H7 (cell line): ENCODE measurements at regions not wholly inside any gene's neighbourhood (a gene's known extent, or its start where the extent isn't known, plus 50 kb on each side); places are given as distances from the start of the nearest gene placed in this dataset.

Experiments used
- DNase-seq: peaks from one replicate; pipeline ENCODE4 v3.0.0; 2012
- H3K27me3 ChIP-seq: 2 replicates; pipeline ENCODE4 v1.6.0; 2011; ENCODE audit warnings: mild to moderate bottlenecking, low read length; ENCODE audit not compliant: control insufficient read depth, insufficient read depth
- H3K36me3 ChIP-seq: replicated peaks from 2 replicates; pipeline ENCODE4 v1.5.1; 2011; ENCODE audit warnings: low read length; ENCODE audit not compliant: control insufficient read depth, insufficient read depth
- H3K4me3 ChIP-seq: 2 replicates; pipeline ENCODE4 v1.5.1; 2011; ENCODE audit warnings: low read depth, mild to moderate bottlenecking, control low read depth, low read length, moderate library complexity; ENCODE audit not compliant: insufficient read depth

DNA sequence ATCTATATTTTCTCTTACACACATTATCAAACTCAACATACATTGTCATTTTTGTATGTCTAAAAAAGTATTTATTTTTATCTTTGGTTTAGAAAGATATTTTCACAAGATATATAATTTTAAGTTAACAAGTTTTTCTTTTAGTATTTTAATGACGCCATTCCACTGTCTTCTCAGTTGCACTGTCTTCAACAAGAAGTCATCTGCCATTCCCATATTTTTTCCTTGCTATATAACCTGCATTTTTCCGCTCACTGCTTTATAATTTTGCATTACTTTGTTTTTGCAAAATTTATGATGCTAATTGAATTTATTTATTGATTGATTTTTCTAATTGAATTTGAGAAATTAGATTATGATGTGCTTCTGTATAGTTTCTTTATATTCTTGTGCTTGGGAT, 357.8 kb upstream of the RNF32 start:
- no peak for DNase-seq
- H3K36me3 ChIP-seq = no peaks in the 10 kb centered on the region
- H3K4me3 ChIP-seq = no peak overlapping the region
- H3K27me3 ChIP-seq = no peaks in the 10 kb centered on the region

DNA sequence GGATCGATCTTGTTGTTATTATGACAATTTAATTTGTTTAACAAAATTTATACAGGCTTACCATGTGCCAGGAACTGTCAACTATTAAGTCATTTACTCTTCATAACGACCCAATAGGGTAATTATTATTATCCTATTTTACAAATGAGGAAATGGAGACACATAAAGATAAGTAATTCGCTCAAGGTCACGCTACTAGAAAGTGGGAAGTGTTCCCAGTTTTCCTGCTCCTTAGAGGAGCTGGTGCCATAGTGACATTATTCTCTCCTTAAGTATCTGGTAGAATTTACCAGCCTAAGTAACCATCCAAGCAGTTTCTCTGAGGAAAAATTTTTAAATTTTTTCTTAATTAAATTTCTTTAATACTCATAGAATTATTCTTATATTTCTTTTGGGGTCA, 360.9 kb upstream of the RNF32 start:
- H3K27me3 ChIP-seq = no peaks in the 10 kb centered on the region
- H3K4me3 ChIP-seq = no peak overlapping the region
- no peaks in the 10 kb centered on the region for H3K36me3 ChIP-seq
- no peak for DNase-seq

DNA sequence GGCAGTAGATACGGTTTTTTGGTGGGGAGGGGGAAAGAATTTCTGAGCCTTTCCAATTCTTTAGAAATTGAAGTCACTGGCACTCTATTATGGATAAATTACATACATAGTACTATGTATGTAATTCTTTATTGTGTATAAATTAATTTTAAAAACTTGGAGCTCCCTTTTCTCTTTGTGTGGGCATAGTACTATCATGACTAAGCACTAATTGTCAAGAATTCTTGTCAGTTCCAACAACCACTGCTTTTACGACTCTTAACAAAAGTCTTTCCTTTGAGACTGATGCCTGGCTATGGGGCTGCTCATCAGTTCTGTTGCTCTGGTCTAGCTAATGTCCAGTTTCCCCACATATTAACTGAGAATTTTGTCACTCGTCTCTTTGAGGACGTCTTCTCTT, 365.3 kb upstream of the RNF32 start:
- H3K27me3 ChIP-seq = no peaks in the 10 kb centered on the region
- DNase-seq = no peak
- H3K4me3 ChIP-seq = no peak overlapping the region
- no peaks in the 10 kb centered on the region for H3K36me3 ChIP-seq

DNA sequence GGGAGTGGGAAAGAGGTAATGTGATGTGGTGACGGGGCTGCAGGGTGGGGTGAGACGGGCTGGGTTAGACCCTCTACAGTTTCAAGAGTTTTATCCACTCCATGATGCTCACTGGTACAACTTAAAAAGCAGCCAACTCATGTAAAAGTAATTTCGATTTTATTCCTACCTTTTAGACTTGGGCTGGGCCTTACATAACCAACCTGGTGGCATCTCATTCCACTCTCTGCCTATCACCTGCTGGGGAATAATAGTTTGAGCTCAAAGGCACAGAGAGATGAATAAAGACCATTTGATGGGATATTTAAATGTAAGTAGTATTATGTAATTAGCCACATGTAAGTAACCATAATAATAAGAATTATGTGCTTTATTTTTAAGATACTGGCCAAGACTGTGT, 366.0 kb upstream of the RNF32 start:
- Histone ChIP-seq H3K4me3 (no peak overlapping the region), H3K27me3 (no peaks in the 10 kb centered on the region), H3K36me3 (no peaks in the 10 kb centered on the region)
- no peak for DNase-seq

DNA sequence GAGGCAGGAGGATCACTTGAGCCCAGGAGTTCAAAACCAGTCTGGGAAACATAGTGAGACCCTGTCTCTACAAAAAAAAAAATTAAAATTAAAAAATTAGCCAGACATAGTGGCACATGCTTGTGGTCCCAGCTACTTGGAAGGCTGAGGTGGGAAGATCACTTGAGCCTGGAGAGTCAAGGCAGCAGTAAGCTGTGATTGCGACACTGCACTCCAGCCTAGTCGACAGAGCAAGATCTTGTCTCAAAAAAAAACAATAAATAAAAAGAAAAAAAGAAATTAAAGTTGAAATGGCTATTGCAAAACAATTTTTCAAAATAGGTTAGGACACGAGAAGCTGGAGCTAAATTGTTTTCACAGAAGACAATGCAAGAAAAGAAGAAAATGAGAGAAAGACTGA, 379.0 kb upstream of the RNF32 start:
- H3K27me3 ChIP-seq = no peaks in the 10 kb centered on the region
- DNase-seq = no peak
- H3K4me3 ChIP-seq = no peak overlapping the region
- no peaks in the 10 kb centered on the region for H3K36me3 ChIP-seq

DNA sequence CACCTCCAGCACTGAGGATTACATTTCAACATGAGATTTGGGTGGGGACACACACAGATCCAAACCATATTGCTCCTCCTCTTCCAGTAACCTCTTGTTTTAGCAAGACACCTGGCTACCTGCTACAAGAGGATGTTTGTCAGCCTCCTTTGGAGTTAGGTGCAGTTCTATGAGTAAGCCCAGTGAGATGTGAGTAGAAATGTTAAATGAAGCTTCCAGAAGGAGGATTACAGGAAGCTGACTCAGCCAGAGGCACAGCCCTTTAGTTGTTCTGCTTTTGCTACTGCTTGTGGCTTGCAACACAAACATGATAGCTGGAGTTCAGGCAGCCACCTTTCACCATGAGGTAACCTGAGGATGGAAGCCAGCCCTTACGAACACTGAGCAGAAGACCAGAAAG, 382.7 kb upstream of the RNF32 start:
- Histone ChIP-seq H3K27me3 (no peaks in the 10 kb centered on the region), H3K36me3 (no peaks in the 10 kb centered on the region), H3K4me3 (no peak overlapping the region)
- DNase-seq = no peak

DNA sequence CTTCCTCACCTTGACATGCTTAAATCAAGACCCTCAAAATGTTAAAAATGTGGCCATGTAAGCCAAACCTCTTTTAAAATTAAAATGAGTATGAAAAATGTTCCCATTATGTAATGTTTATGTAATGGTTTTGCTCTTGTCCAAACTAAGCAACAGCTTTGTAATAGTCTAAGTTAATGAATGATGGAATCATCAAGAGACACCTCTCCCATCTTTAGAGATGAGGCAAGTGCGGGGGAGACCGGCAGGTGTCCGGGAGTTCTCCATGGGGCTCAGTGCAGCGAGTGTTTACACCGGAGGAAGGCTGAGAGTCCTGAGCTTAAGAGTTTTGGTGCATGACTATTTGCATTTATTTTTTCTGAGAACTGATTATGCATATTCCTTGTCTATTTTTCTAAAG, 384.9 kb upstream of the RNF32 start:
- no peaks in the 10 kb centered on the region for H3K36me3 ChIP-seq
- DNase-seq = no peak
- H3K27me3 ChIP-seq = no peaks in the 10 kb centered on the region
- no peak overlapping the region for H3K4me3 ChIP-seq

DNA sequence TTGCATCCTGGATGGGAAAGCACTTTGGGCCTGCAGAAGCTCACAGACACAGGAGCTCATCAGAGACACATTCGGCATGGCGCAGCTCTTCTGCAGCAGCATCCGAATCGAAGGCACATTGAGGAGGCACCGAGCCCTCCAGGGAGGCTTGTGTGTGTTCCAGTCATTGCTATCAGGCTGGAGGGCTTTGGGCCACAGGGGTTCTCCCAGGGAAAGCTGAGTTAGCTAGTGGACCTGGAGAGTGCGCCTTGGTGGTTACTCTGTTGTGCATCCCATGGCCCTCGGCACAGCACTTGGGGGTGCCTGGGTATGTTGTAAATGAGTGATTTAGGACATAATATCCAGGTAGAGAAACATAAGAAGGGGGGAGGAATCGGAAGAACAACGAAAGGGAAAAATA, 388.7 kb upstream of the RNF32 start:
- no peak for DNase-seq
- Histone ChIP-seq H3K4me3 (no peak overlapping the region), H3K36me3 (no peaks in the 10 kb centered on the region), H3K27me3 (no peaks in the 10 kb centered on the region)

DNA sequence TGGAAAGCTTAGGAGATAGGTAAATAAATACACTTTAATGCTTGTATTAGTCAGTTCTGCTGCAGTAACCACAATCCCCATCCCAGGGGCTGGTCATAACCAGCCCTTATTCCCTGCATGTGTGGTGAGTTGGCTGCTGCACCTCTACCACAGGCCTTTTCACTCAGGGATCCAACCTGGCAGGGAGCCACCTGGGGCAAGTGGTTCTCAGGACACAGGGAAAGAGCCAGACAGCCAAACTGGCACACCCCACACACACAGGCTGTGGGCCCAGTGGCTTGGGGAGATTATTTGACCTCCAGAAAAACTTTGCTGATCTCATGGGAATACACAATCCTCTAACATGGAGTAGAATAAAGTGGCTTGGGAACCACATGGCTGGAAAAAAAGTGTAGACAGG, 400.0 kb upstream of the RNF32 start:
- no peak for DNase-seq
- Histone ChIP-seq H3K4me3 (no peak overlapping the region), H3K27me3 (no peaks in the 10 kb centered on the region), H3K36me3 (no peaks in the 10 kb centered on the region)

DNA sequence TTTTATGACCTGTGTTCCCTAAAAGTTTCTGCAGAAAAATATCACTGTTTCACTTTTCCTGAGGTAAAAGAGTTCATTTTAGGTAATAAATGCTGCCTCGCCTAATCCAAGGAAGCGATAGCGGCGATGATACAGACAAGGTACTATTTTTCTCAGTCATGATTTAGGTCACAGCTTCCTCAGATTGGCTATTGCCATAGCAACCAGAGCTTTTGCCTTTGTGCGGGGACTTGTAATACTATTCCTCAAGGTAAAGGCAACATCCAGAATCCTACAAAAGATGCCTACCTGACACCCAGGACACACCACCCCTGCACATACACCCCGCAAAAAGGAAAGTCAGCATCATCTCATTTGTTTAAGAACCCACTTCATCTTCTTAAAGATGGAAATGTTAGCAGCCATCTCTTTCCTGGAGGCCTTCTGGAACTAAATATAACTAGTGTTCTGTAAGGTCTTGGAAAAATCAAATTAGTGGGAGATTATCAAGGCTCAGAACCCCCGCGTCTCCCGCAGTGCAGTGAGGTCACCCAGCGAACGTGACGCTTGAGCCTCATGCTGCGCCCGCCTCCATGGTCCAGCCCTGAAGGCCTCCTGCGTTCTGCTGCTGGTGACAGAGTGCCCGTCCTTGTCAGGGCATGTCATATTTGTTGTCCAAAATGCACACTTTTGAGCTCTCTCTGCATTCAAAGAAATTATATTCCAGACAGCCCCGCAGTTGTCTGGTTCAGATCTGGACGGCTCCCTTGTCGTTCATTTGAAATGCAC, 402.0 kb upstream of the RNF32 start:
- Histone ChIP-seq H3K27me3 (no peaks in the 10 kb centered on the region), H3K4me3 (no peak overlapping the region), H3K36me3 (no peaks in the 10 kb centered on the region)
- DNase-seq = no peak

DNA sequence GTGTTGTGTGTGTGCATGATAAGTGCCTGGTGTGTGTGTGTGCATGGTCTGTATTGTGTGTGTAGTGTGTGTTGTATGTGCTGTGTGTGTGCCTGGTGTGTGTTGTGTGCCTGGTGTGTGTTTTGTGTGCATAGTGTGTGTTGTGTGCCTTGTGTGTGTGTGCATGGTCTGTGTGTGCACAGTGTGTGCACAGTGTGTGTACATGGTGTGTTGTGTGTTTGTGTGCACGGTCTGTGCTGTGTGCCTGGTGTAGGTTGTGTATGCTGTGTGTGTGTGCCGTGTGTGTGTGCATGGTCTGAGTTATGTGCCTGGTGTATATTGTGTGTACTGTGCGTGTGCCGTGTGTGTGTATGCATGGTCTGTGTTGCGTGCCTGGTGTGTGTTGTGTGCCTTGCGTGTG, 403.0 kb upstream of the RNF32 start:
- H3K4me3 ChIP-seq = no peak overlapping the region
- H3K36me3 ChIP-seq = no peaks in the 10 kb centered on the region
- H3K27me3 ChIP-seq = no peaks in the 10 kb centered on the region
- no peak for DNase-seq

DNA sequence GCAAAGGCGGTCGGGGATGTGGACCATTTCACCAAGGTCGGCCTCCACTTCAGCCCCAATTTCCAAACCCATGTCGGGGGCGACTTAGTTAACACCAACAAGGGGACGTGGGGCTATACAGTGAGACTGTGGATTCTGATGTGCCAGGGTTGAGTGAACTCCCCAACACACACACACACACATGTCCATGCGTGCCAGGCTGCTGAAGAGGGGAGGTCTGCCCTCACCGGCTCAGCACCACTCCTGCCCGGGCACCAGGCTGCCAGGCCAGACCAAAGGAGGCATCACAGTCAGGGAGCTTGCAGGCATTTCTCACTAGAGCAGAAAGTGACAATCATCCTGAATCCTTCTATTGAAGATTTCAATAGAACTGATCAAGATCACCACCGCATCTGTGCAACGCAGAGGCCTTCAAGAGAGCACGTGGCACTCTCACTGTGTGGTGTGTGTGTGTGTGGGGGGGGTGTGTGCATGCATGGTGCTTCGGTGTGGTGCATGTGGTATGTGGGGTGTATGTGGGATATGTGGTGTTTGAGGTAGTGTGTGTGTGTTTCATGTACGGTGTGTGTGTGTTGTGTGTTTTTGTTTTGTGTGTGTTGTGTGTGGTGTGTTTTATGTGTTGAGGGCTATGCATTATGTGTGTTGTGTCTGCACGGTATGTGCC, 403.5 kb upstream of the RNF32 start:
- DNase-seq = no peak
- no peak overlapping the region for H3K4me3 ChIP-seq
- no peaks in the 10 kb centered on the region for H3K36me3 ChIP-seq
- H3K27me3 ChIP-seq = no peaks in the 10 kb centered on the region

DNA sequence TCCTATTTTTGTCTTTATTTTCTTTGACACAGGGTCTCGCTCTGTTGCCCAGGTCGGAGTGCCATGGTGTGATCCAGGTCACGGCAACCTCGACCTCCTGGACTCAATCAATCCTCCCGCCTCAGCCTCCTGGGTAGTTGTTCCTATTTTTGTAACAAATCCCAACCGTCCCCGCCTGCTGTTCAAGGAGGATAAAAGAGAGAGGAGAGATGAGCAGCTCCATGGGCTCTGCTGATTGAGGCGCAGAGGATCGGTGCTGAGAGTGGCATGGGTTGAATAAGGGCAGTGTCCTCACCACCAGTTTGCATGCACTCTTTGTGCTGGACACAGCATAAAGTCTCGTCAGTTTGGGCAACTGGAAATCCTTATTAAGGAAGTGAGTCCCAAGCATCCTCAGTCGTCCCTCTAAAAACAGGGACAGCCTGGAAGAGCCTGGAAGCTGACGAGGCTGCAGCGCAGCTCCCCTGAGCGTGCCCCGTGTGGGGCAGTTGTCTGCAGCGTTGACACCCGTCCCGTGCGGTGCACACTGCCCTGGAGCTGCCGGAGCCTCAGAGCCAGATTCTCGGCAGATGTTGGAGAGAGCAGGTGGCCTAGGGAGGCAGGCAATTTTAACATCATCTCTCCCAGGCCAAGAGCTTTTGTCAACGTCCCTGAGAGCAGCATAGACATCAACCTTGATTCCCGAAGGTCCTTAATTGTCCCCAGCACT, 404.2 kb upstream of the RNF32 start:
- DNase-seq = no peak
- Histone ChIP-seq H3K27me3 (no peaks in the 10 kb centered on the region), H3K36me3 (no peaks in the 10 kb centered on the region), H3K4me3 (no peak overlapping the region)

DNA sequence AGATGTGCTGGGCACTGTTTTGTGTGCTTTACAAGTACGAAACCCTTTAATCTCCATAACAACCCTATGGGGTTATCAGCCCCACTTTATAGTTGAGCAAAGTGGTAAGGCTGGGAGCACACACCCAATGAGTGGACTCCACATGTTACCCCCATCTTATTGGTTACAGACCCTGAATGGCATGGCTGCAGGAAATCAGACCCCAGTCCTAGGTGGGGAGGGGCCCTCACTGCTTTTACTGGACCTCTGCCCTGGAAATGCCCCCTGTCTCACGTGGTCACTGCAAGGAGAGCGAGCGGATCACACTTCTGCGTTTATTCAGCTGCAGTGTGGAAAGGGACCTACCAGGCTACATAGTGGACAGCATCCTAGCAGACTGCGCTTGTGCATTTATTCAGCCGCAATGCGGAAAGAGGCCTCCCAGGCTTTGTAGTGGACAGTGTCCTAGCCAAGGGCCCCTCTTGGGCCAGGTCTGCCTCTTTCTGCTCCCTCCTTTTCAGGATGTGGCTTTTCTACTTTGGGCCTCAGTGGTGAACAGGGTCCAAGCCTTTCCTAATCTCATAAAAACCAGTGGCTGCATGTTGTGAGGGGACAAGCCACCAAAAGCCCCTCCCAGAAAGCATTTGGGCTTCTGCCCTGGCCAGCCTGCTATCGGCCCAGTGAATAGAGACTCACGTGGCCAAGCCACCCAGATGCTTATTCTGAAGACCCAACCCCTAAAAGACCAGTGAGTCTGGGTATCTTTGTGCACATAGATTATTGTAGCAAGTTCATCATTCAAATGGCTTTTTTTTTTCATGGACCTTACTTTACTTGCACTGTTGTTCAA, 405.7 kb upstream of the RNF32 start:
- no peak for DNase-seq
- H3K36me3 ChIP-seq = no peaks in the 10 kb centered on the region
- no peak overlapping the region for H3K4me3 ChIP-seq
- no peaks in the 10 kb centered on the region for H3K27me3 ChIP-seq
